GM12892 (cell line): ENCODE measurements at regions not wholly inside any gene's neighbourhood (a gene's known extent, or its start where the extent isn't known, plus 50 kb on each side); places are given as distances from the start of the nearest gene placed in this dataset.

Experiments
- POLR2A ChIP-seq: IDR thresholded peaks from 2 replicates; pipeline ENCODE4 v1.6.1; 2011; ENCODE audit warnings: low read depth, low read length, control low read depth
- POLR2AphosphoS5 ChIP-seq: IDR thresholded peaks from 2 replicates; pipeline ENCODE4 v1.6.1; 2011; ENCODE audit warnings: low read depth, low read length, control low read depth
- TAF1 ChIP-seq: IDR thresholded peaks from 2 replicates; pipeline ENCODE4 v1.6.1; 2011; ENCODE audit warnings: low read depth, mild to moderate bottlenecking, control low read depth, low read length, borderline replicate concordance

DNA sequence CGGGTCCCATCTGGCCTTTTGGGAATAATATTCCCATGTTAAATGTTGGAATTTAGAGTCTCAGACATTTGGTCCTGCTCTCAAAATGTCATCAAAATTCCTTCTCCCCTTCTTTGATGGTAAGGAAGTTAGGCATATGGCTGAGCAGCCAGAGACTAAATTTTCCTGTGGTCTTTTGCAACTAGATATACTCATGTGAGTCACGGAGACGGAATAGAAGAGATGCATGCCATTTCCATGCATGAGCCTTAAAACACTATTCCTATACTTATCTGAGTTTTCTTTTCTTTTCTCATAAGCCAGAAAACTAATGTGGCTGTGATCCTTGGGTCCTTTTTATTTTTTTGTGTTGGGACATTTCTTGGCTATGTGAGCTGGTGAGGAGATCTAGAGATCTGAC lies 105.3 kb downstream of the NR2F2 start:
- TF ChIP-seq TAF1: no peak
- TF ChIP-seq POLR2A: no peak
- TF ChIP-seq POLR2AphosphoS5: no peak
